Colonic mucosa (tissue), 4 donors: ENCODE measurements at regions not wholly inside any gene's neighbourhood (a gene's known extent, or its start where the extent isn't known, plus 50 kb on each side); places are given as distances from the start of the nearest gene placed in this dataset.

Experiments
- DNase-seq: peaks from one replicate; pipeline ENCODE4 v3.0.0-alpha.2; 2020
- H3K27ac ChIP-seq: fragments of 200-600 bp; one replicate; pipeline ENCODE4 v1.8.0; 2021
- H3K27me3 ChIP-seq: fragments of 200-600 bp; one replicate; pipeline ENCODE4 v1.8.0; 2021
- H3K36me3 ChIP-seq: fragments of 200-600 bp; one replicate; pipeline ENCODE4 v1.8.0; 2021
- H3K4me1 ChIP-seq: fragments of 200-600 bp; one replicate; pipeline ENCODE4 v1.8.0; 2021; ENCODE audit warnings: mild to moderate bottlenecking
- H3K4me3 ChIP-seq: fragments of 200-600 bp; one replicate; pipeline ENCODE4 v1.8.0; 2021
- H3K9ac ChIP-seq, 2 donors: one replicate each; pipeline ENCODE4 v1.7.0; 2013; ENCODE audit warnings: control low read depth in 2 of 2, low read depth in 2 of 2, low read length in 2 of 2
- H3K9me3 ChIP-seq: fragments of 200-600 bp; one replicate; pipeline ENCODE4 v1.8.0; 2021
- intact Hi-C: fragments of 100-400 bp; cut with DNase I; formaldehyde crosslinking; loops from one replicate; pipeline ENCODE4 v1.14.1; 2022
- TF ChIP-seq, protein P1 (sequence below): fragments of 200-600 bp; IDR thresholded peaks from one replicate; pipeline ENCODE4 v1.8.0; 2022; ENCODE audit warnings: antibody characterized with exemption, mild to moderate bottlenecking
- donor health status: healthy.
- donor health status: DM: no; HTN: no; CAD: no.
- donor health status: DM: no; HTN: no; CAD: no.

DNA sequence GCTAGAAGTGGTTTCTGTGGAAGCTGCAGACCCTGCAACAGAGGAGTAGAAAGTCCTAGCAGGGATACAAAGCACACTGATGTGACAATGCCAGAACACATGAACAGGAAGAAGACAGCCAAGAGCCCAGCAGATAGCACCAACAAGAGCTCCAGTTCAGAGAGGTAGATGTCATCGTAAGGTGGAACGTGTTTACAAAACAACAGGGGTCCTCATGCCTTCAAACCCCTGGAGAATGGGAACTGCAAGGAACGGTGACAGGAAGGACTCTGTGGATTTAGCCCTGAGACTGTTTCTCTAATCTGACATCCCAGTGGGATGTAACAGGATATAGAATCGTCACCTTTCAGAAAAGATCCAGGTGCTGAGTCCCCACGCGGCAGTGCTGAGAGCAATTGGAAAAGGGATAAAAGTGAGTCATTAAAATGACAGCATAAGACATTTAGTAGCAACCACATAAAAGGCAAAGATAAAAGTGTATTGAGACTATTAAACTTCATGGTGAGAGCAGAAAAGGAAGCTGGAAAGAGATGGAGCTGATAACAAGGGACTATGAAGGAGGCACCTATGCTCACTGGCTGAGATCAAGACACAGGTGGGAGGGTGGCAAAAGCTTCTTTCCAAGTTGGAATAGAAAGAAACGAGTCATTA is 195.2 kb downstream of the FBXO15 start:
- H3K9me3 ChIP-seq = no peaks in the 10 kb centered on the region
- intact Hi-C loops = no loop called here
- no peak overlapping the region for H3K27ac ChIP-seq
- H3K27me3 ChIP-seq = no peaks in the 10 kb centered on the region
- no peak for DNase-seq
- no peaks in the 10 kb centered on the region for H3K36me3 ChIP-seq
- H3K9ac ChIP-seq = no peak overlapping the region
- no peak overlapping the region for H3K4me3 ChIP-seq
- H3K4me1 ChIP-seq = no peaks in the 10 kb centered on the region
- TF ChIP-seq, protein P1, sequence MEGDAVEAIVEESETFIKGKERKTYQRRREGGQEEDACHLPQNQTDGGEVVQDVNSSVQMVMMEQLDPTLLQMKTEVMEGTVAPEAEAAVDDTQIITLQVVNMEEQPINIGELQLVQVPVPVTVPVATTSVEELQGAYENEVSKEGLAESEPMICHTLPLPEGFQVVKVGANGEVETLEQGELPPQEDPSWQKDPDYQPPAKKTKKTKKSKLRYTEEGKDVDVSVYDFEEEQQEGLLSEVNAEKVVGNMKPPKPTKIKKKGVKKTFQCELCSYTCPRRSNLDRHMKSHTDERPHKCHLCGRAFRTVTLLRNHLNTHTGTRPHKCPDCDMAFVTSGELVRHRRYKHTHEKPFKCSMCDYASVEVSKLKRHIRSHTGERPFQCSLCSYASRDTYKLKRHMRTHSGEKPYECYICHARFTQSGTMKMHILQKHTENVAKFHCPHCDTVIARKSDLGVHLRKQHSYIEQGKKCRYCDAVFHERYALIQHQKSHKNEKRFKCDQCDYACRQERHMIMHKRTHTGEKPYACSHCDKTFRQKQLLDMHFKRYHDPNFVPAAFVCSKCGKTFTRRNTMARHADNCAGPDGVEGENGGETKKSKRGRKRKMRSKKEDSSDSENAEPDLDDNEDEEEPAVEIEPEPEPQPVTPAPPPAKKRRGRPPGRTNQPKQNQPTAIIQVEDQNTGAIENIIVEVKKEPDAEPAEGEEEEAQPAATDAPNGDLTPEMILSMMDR = no peak

- intact Hi-C loops = no loop called here
These were observed 197.4 kb downstream of the FBXO15 start for GRCh38 chr18:73950116-73950700.

GRCh38 chr18:73948497-73948896 is 199.1 kb downstream of the FBXO15 start:
- DNase-seq = no peak
- no peaks in the 10 kb centered on the region for H3K9me3 ChIP-seq
- H3K4me1 ChIP-seq = no peaks in the 10 kb centered on the region
- H3K36me3 ChIP-seq = no peaks in the 10 kb centered on the region
- H3K4me3 ChIP-seq = no peak overlapping the region
- intact Hi-C loops = no loop called here
- H3K27ac ChIP-seq = no peak overlapping the region
- H3K9ac ChIP-seq = no peak overlapping the region
- TF ChIP-seq, protein P1 = no peak
- H3K27me3 ChIP-seq = no peaks in the 10 kb centered on the region

More at GRCh38 chr18:73950116-73950700, 197.4 kb downstream of the FBXO15 start:
- Histone ChIP-seq H3K9me3 (no peaks in the 10 kb centered on the region), H3K4me1 (no peaks in the 10 kb centered on the region), H3K27ac (no peak overlapping the region), H3K9ac (no peak overlapping the region), H3K27me3 (no peaks in the 10 kb centered on the region), H3K4me3 (no peak overlapping the region), H3K36me3 (no peaks in the 10 kb centered on the region)
- TF ChIP-seq, protein P1 = no peak
- no peak for DNase-seq

DNA sequence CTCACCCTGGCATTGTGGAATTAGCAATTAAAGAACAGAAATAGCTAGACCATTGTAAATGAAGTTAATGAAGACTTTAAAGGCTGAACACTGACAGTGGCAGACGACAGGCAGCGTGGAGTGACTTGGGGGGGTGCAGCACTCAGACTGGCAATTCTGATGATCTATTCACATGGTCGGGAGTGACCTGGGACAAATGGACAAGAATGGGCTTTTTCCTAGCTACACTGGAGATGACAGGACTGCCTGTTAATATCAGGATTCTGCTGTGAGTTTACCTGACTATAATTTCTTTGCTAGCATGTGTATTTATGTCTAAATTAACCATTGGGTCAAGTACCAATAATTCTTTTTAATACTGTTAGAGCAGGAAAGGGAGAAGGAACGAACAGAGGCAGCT is 199.6 kb downstream of the FBXO15 start:
- H3K36me3 ChIP-seq = no peaks in the 10 kb centered on the region
- H3K27ac ChIP-seq = no peak overlapping the region
- H3K27me3 ChIP-seq = no peaks in the 10 kb centered on the region
- TF ChIP-seq, protein P1 = no peak
- H3K4me3 ChIP-seq = no peak overlapping the region
- H3K9ac ChIP-seq = no peak overlapping the region
- no peak for DNase-seq
- H3K4me1 ChIP-seq = no peaks in the 10 kb centered on the region
- intact Hi-C loops = no loop called here
- no peaks in the 10 kb centered on the region for H3K9me3 ChIP-seq

GRCh38 chr18:73947180-73947921 is 200.3 kb downstream of the FBXO15 start:
- intact Hi-C loops = no loop called here
- TF ChIP-seq, protein P1 = no peak

More at GRCh38 chr18:73947180-73947921, 200.3 kb downstream of the FBXO15 start:
- H3K27ac ChIP-seq = no peak overlapping the region
- H3K36me3 ChIP-seq = no peaks in the 10 kb centered on the region
- no peak for DNase-seq
- no peak overlapping the region for H3K9ac ChIP-seq
- H3K27me3 ChIP-seq = no peaks in the 10 kb centered on the region
- no peak overlapping the region for H3K4me3 ChIP-seq
- no peaks in the 10 kb centered on the region for H3K9me3 ChIP-seq
- H3K4me1 ChIP-seq = no peaks in the 10 kb centered on the region
